Activated naive CD4-positive, alpha-beta T cell (primary cell): ENCODE measurements at regions not wholly inside any gene's neighbourhood (a gene's known extent, or its start where the extent isn't known, plus 50 kb on each side); places are given as distances from the start of the nearest gene placed in this dataset.

ENCODE experiments used
- DNase-seq, 4 experiments: peaks; one replicate each; lab custom pipeline; 2025; lab: John Stamatoyannopoulos, UW

- DNase-seq = no peak
These were observed 129.0 kb downstream of the GPAM start for GRCh38 chr10:112054516-112054915.

GRCh38 chr10:112057072-112057471 lies 126.5 kb downstream of the GPAM start:
- no peak for DNase-seq

- no peak for DNase-seq
These were observed 124.3 kb downstream of the GPAM start for GRCh38 chr10:112059220-112059619.

GRCh38 chr10:112071596-112072133 lies 111.9 kb downstream of the GPAM start:
- DNase-seq = no peak

- no peak for DNase-seq
These were observed 105.6 kb downstream of the GPAM start for GRCh38 chr10:112078003-112078402.

GRCh38 chr10:112080231-112080630 lies 103.3 kb downstream of the GPAM start:
- DNase-seq = no peak

- no peak for DNase-seq
These were observed 101.4 kb downstream of the GPAM start for GRCh38 chr10:112082120-112082519.

GRCh38 chr10:112083472-112083871 lies 100.1 kb downstream of the GPAM start:
- DNase-seq = no peak

- DNase-seq = no peak
These were observed 95.6 kb downstream of the GPAM start for GRCh38 chr10:112087953-112088456.

GRCh38 chr10:112091703-112092102 lies 91.9 kb downstream of the GPAM start:
- DNase-seq = no peak

- DNase-seq = no peak
These were observed 91.0 kb downstream of the GPAM start for GRCh38 chr10:112092519-112092918.

GRCh38 chr10:112094984-112095383 lies 88.6 kb downstream of the GPAM start:
- no peak for DNase-seq

GRCh38 chr10:112095731-112096130 lies 87.8 kb downstream of the GPAM start:
- no peak for DNase-seq

- no peak for DNase-seq
These were observed 84.9 kb downstream of the GPAM start for GRCh38 chr10:112098682-112099081.
